Osteocyte (in vitro differentiated cells): ENCODE measurements at regions not wholly inside any gene's neighbourhood (a gene's known extent, or its start where the extent isn't known, plus 50 kb on each side); places are given as distances from the start of the nearest gene placed in this dataset.
"Not testable (repeated sequence)": the region's sequence is repeated elsewhere in the genome, so short reads cannot be mapped to it uniquely, and the experiment has no call there.

Experiments used
- DNase-seq: peaks from one replicate; pipeline ENCODE4 v3.0.0; 2021; ENCODE audit warnings: mixed read lengths; ENCODE audit not compliant: unreplicated experiment; ENCODE audit errors: extremely low spot score
- H3K27ac Mint-ChIP-seq: one replicate; pipeline ENCODE4 v1.8.0; 2021; ENCODE audit warnings: mild to moderate bottlenecking, mixed read lengths; ENCODE audit not compliant: unreplicated experiment
- H3K27me3 Mint-ChIP-seq: one replicate; pipeline ENCODE4 v1.8.0; 2021; ENCODE audit warnings: mixed read lengths; ENCODE audit not compliant: unreplicated experiment
- H3K36me3 Mint-ChIP-seq: one replicate; pipeline ENCODE4 v1.8.0; 2021; ENCODE audit warnings: mixed read lengths; ENCODE audit not compliant: unreplicated experiment
- H3K4me1 Mint-ChIP-seq: one replicate; pipeline ENCODE4 v1.8.0; 2021; ENCODE audit warnings: mixed read lengths; ENCODE audit not compliant: unreplicated experiment
- H3K4me3 Mint-ChIP-seq: one replicate; pipeline ENCODE4 v1.8.0; 2021; ENCODE audit warnings: mild to moderate bottlenecking, moderate library complexity, mixed read lengths; ENCODE audit not compliant: unreplicated experiment
- H3K9me3 Mint-ChIP-seq: one replicate; pipeline ENCODE4 v1.8.0; 2021; ENCODE audit warnings: mixed read lengths; ENCODE audit not compliant: unreplicated experiment
- CTCF ChIP-seq: fragments of 200-600 bp; sonication (generic); IDR thresholded peaks from 2 replicates; pipeline ENCODE4 v1.5.0; 2021; ENCODE audit warnings: antibody characterized with exemption, mild to moderate bottlenecking, moderate library complexity

GRCh38 chr2:234555616-234556249 lies 58.9 kb upstream of the ARL4C start:
- Mint-ChIP-seq H3K27ac (no peak overlapping the region), H3K9me3 (peaks cover 6% of the 10 kb centered on the region), H3K27me3 (no peaks in the 10 kb centered on the region), H3K4me3 (no peak overlapping the region), H3K36me3 (no peaks in the 10 kb centered on the region), H3K4me1 (peaks cover 4% of the 10 kb centered on the region)
- no peak for DNase-seq
- no peak for TF ChIP-seq CTCF

GRCh38 chr2:234555161-234555560 lies 58.3 kb upstream of the ARL4C start:
- Mint-ChIP-seq H3K27me3 (peaks cover 2% of the 10 kb centered on the region), H3K27ac (no peak overlapping the region), H3K4me3 (no peak overlapping the region), H3K36me3 (no peaks in the 10 kb centered on the region), H3K9me3 (peaks cover 6% of the 10 kb centered on the region), H3K4me1 (peaks cover 8% of the 10 kb centered on the region)
- no peak for DNase-seq
- TF ChIP-seq CTCF, result no peak

- not testable (repeated sequence) for H3K27ac Mint-ChIP-seq, H3K36me3 Mint-ChIP-seq, H3K4me1 Mint-ChIP-seq, H3K4me3 Mint-ChIP-seq, H3K27me3 Mint-ChIP-seq, H3K9me3 Mint-ChIP-seq, DNase-seq
These were observed 56.3 kb upstream of the ARL4C start for GRCh38 chr2:234553223-234553622.

- H3K4me3 Mint-ChIP-seq, result no peak overlapping the region
- DNase-seq, result no peak
- peaks cover 6% of the 10 kb centered on the region for H3K9me3 Mint-ChIP-seq
- H3K27me3 Mint-ChIP-seq, result peaks cover 2% of the 10 kb centered on the region
- TF ChIP-seq CTCF, result peak; percentile 98
- H3K27ac Mint-ChIP-seq, result no peak overlapping the region
- H3K4me1 Mint-ChIP-seq, result peaks cover 8% of the 10 kb centered on the region
- H3K36me3 Mint-ChIP-seq, result no peaks in the 10 kb centered on the region
These were observed 53.7 kb upstream of the ARL4C start for GRCh38 chr2:234550511-234551107.

GRCh38 chr2:234550056-234550455 lies 53.2 kb upstream of the ARL4C start:
- no peak for DNase-seq
- Mint-ChIP-seq H3K27me3 (peaks cover 2% of the 10 kb centered on the region), H3K4me1 (peaks cover 12% of the 10 kb centered on the region)

More at GRCh38 chr2:234550056-234550455, 53.2 kb upstream of the ARL4C start:
- Mint-ChIP-seq H3K36me3 (no peaks in the 10 kb centered on the region), H3K27ac (no peak overlapping the region), H3K4me3 (no peak overlapping the region), H3K9me3 (peaks cover 5% of the 10 kb centered on the region)
- no peak for TF ChIP-seq CTCF
